ENCODE measurements at regions not wholly inside any gene's neighbourhood (a gene's known extent, or its start where the extent isn't known, plus 50 kb on each side); places are given as distances from the start of the nearest gene placed in this dataset.

- no peaks in the 10 kb centered on the region for H3K4me1 Mint-ChIP-seq
- H2AFZ ChIP-seq (ENCODE audit: insufficient read depth, low read depth, low read length, poor library complexity, severe bottlenecking), result no peak overlapping the region
Observed at GRCh38 chr6:146948790-146949342, 255.4 kb upstream of the STXBP5 start.

GRCh38 chr6:146949425-146949824 is 254.8 kb upstream of the STXBP5 start:
- Mint-ChIP-seq H3K27me3 (peaks cover 3% of the 10 kb centered on the region), H3K9me3 (ENCODE audit: insufficient read depth) (no peaks in the 10 kb centered on the region), H3K4me3 (no peak overlapping the region), H3K4me1 (no peaks in the 10 kb centered on the region), H3K27ac (no peak overlapping the region)
- CTCF ChIA-PET, result no interaction called here
- WGBS (ENCODE audit: insufficient coverage), result no CpG with 5 or more reads among the region's 1 CpG
- intact Hi-C loops (cut with micrococcal nuclease), result no loop called here
- Histone ChIP-seq H3K4me2 (replicated peaks; ENCODE audit: low read depth, low read length, poor library complexity, severe bottlenecking) (no peak overlapping the region), H3K9me3 (ENCODE audit: control extremely low read depth in 1 of 3, control insufficient read depth in 2 of 3, insufficient read depth in 1 of 3, low read length in 2 of 3) (no peaks in the 10 kb centered on the region), H4K20me1 (ENCODE audit: control insufficient read depth, insufficient read depth, low read length, poor library complexity, severe bottlenecking) (no peaks in the 10 kb centered on the region), H3K27ac (ENCODE audit: low read length in 2 of 2) (no peak overlapping the region), H3K9ac (ENCODE audit: low read length) (no peak overlapping the region), H3K79me2 (ENCODE audit: control insufficient read depth, insufficient read depth, low read length) (no peaks in the 10 kb centered on the region), H3K36me3 (replicated peaks in 1 of 2; ENCODE audit: control extremely low read depth in 1 of 2, control insufficient read depth in 1 of 2, extremely low read depth in 1 of 2, insufficient read depth in 2 of 2, low read length in 1 of 2) (no peaks in the 10 kb centered on the region), H3K27me3 (replicated peaks in 1 of 4; ENCODE audit: control extremely low read depth in 1 of 4, control insufficient read depth in 3 of 4, insufficient read depth in 4 of 4, low read length in 3 of 4) (no peaks in the 10 kb centered on the region), H3K4me3 (ENCODE audit: control extremely low read depth in 1 of 5, extremely low read depth in 1 of 5, insufficient read depth in 1 of 5, low read depth in 2 of 5, low read length in 4 of 5) (no peak overlapping the region), H2AFZ (ENCODE audit: insufficient read depth, low read depth, low read length, poor library complexity, severe bottlenecking) (no peak overlapping the region), H3K4me1 (ENCODE audit: control insufficient read depth in 2 of 2, insufficient read depth in 2 of 2, low read length in 2 of 2) (no peaks in the 10 kb centered on the region)
- DNase-seq (no peak), ATAC-seq (ENCODE audit: low read depth) (no peak)
- POLR2A ChIA-PET, result no interaction called here
- no peak for TF ChIP-seq EZH2 (IDR thresholded peaks at IDR 0.05; ENCODE audit: borderline replicate concordance, insufficient read depth, low read depth, low read length, poor library complexity, severe bottlenecking)
- no peak for TF ChIP-seq CTCF (IDR thresholded peaks at IDR 0.05)

More at GRCh38 chr6:146948790-146949342, 255.4 kb upstream of the STXBP5 start:
- no peak overlapping the region for H3K4me3 Mint-ChIP-seq
- H3K27ac ChIP-seq (ENCODE audit: low read length in 2 of 2), result no peak overlapping the region
- intact Hi-C loops (cut with micrococcal nuclease), result no loop called here
- H3K27me3 Mint-ChIP-seq, result peaks cover 3% of the 10 kb centered on the region
- ChIA-PET CTCF (no interaction called here), POLR2A (no interaction called here)
- H3K79me2 ChIP-seq (ENCODE audit: control insufficient read depth, insufficient read depth, low read length), result no peaks in the 10 kb centered on the region
- DNase-seq (no peak), ATAC-seq (ENCODE audit: low read depth) (no peak)
- H3K4me1 ChIP-seq (ENCODE audit: control insufficient read depth in 2 of 2, insufficient read depth in 2 of 2, low read length in 2 of 2), result no peaks in the 10 kb centered on the region
- H4K20me1 ChIP-seq (ENCODE audit: control insufficient read depth, insufficient read depth, low read length, poor library complexity, severe bottlenecking), result no peaks in the 10 kb centered on the region
- H3K27ac Mint-ChIP-seq, result no peak overlapping the region
- no CpG with 5 or more reads among the region's 3 CpGs for WGBS (ENCODE audit: insufficient coverage)
- H3K9ac ChIP-seq (ENCODE audit: low read length), result no peak overlapping the region
- TF ChIP-seq CTCF (IDR thresholded peaks at IDR 0.05), result no peak
- no peaks in the 10 kb centered on the region for H3K9me3 ChIP-seq (ENCODE audit: control extremely low read depth in 1 of 3, control insufficient read depth in 2 of 3, insufficient read depth in 1 of 3, low read length in 2 of 3)
- no peaks in the 10 kb centered on the region for H3K27me3 ChIP-seq (replicated peaks in 1 of 4; ENCODE audit: control extremely low read depth in 1 of 4, control insufficient read depth in 3 of 4, insufficient read depth in 4 of 4, low read length in 3 of 4)
- H3K36me3 ChIP-seq (replicated peaks in 1 of 2; ENCODE audit: control extremely low read depth in 1 of 2, control insufficient read depth in 1 of 2, extremely low read depth in 1 of 2, insufficient read depth in 2 of 2, low read length in 1 of 2), result no peaks in the 10 kb centered on the region
- H3K4me2 ChIP-seq (replicated peaks; ENCODE audit: low read depth, low read length, poor library complexity, severe bottlenecking), result no peak overlapping the region
- no peaks in the 10 kb centered on the region for H3K9me3 Mint-ChIP-seq (ENCODE audit: insufficient read depth)
- no peak overlapping the region for H3K4me3 ChIP-seq (ENCODE audit: control extremely low read depth in 1 of 5, extremely low read depth in 1 of 5, insufficient read depth in 1 of 5, low read depth in 2 of 5, low read length in 4 of 5)

Data from B cell (primary cell).